Parathyroid adenoma (tissue), 2 donors: ENCODE measurements at regions not wholly inside any gene's neighbourhood (a gene's known extent, or its start where the extent isn't known, plus 50 kb on each side); places are given as distances from the start of the nearest gene placed in this dataset.

Source experiments
- H2AFZ ChIP-seq: fragments of 300-600 bp; sonication (generic); one replicate; pipeline ENCODE4 v1.7.0; 2017; ENCODE audit warnings: antibody characterized with exemption, mild to moderate bottlenecking
- H3K27ac ChIP-seq: fragments of 300-600 bp; sonication (generic); one replicate; pipeline ENCODE4 v1.7.0; 2017
- H3K27me3 ChIP-seq: fragments of 300-600 bp; sonication (generic); one replicate; pipeline ENCODE4 v1.7.0; 2017; ENCODE audit warnings: low read length; ENCODE audit not compliant: control insufficient read depth, insufficient read depth
- H3K36me3 ChIP-seq: fragments of 300-600 bp; sonication (generic); one replicate; pipeline ENCODE4 v1.7.0; 2017; ENCODE audit warnings: low read length; ENCODE audit not compliant: control insufficient read depth, insufficient read depth
- H3K4me1 ChIP-seq: fragments of 300-600 bp; sonication (generic); one replicate; pipeline ENCODE4 v1.7.0; 2017; ENCODE audit warnings: control low read depth
- H3K4me2 ChIP-seq: fragments of 300-600 bp; sonication (generic); one replicate; pipeline ENCODE4 v1.7.0; 2017; ENCODE audit warnings: low read length
- H3K4me3 ChIP-seq: fragments of 300-600 bp; sonication (generic); one replicate; pipeline ENCODE4 v1.7.0; 2017; ENCODE audit warnings: low read depth, low read length
- H3K79me2 ChIP-seq: fragments of 300-600 bp; sonication (generic); one replicate; pipeline ENCODE4 v1.7.0; 2017; ENCODE audit warnings: control low read depth
- H3K9ac ChIP-seq: fragments of 300-600 bp; sonication (generic); one replicate; pipeline ENCODE4 v1.7.0; 2017; ENCODE audit warnings: mild to moderate bottlenecking
- H3K9me3 ChIP-seq: fragments of 300-600 bp; sonication (generic); one replicate; pipeline ENCODE4 v1.7.0; 2017; ENCODE audit warnings: low read length; ENCODE audit not compliant: control insufficient read depth
- CTCF ChIP-seq: fragments of 300-600 bp; sonication (generic); IDR thresholded peaks from one replicate; pipeline ENCODE4 v1.7.0; 2017; ENCODE audit warnings: antibody characterized with exemption, mild to moderate bottlenecking
- donor health status: primary hyperparathyroidism.

GRCh38 chr1:216883518-216883917 lies 160.3 kb upstream of the ESRRG start:
- no peaks in the 10 kb centered on the region for H3K79me2 ChIP-seq
- H3K9ac ChIP-seq = no peak overlapping the region
- H3K27ac ChIP-seq = no peak overlapping the region
- H2AFZ ChIP-seq = no peak overlapping the region
- no peaks in the 10 kb centered on the region for H3K27me3 ChIP-seq
- H3K36me3 ChIP-seq = no peaks in the 10 kb centered on the region
- H3K4me3 ChIP-seq = no peak overlapping the region
- no peaks in the 10 kb centered on the region for H3K9me3 ChIP-seq
- no peak overlapping the region for H3K4me2 ChIP-seq
- H3K4me1 ChIP-seq = no peaks in the 10 kb centered on the region
- no peak for TF ChIP-seq CTCF

- TF ChIP-seq CTCF = no peak
- Histone ChIP-seq H3K4me2 (no peak overlapping the region), H3K9ac (no peak overlapping the region), H3K27me3 (no peaks in the 10 kb centered on the region), H2AFZ (no peak overlapping the region), H3K4me3 (no peak overlapping the region), H3K4me1 (no peaks in the 10 kb centered on the region), H3K79me2 (no peaks in the 10 kb centered on the region), H3K27ac (no peak overlapping the region), H3K9me3 (no peaks in the 10 kb centered on the region), H3K36me3 (no peaks in the 10 kb centered on the region)
These were observed 158.5 kb upstream of the ESRRG start for GRCh38 chr1:216881695-216882094.

- Histone ChIP-seq H3K4me3 (no peak overlapping the region), H3K4me2 (no peak overlapping the region), H3K27me3 (no peaks in the 10 kb centered on the region), H2AFZ (no peak overlapping the region), H3K79me2 (no peaks in the 10 kb centered on the region), H3K9me3 (no peaks in the 10 kb centered on the region), H3K36me3 (no peaks in the 10 kb centered on the region), H3K9ac (no peak overlapping the region), H3K27ac (no peak overlapping the region), H3K4me1 (no peaks in the 10 kb centered on the region)
- TF ChIP-seq CTCF = no peak
These were observed 143.5 kb upstream of the ESRRG start for GRCh38 chr1:216866714-216867113.

GRCh38 chr1:216855810-216856209 lies 132.6 kb upstream of the ESRRG start:
- Histone ChIP-seq H3K36me3 (no peaks in the 10 kb centered on the region), H3K27ac (no peak overlapping the region), H3K27me3 (no peaks in the 10 kb centered on the region), H3K9me3 (no peaks in the 10 kb centered on the region), H3K9ac (no peak overlapping the region), H3K4me2 (no peak overlapping the region), H3K79me2 (no peaks in the 10 kb centered on the region), H3K4me3 (no peak overlapping the region), H3K4me1 (no peaks in the 10 kb centered on the region), H2AFZ (no peak overlapping the region)
- TF ChIP-seq CTCF = no peak

DNA sequence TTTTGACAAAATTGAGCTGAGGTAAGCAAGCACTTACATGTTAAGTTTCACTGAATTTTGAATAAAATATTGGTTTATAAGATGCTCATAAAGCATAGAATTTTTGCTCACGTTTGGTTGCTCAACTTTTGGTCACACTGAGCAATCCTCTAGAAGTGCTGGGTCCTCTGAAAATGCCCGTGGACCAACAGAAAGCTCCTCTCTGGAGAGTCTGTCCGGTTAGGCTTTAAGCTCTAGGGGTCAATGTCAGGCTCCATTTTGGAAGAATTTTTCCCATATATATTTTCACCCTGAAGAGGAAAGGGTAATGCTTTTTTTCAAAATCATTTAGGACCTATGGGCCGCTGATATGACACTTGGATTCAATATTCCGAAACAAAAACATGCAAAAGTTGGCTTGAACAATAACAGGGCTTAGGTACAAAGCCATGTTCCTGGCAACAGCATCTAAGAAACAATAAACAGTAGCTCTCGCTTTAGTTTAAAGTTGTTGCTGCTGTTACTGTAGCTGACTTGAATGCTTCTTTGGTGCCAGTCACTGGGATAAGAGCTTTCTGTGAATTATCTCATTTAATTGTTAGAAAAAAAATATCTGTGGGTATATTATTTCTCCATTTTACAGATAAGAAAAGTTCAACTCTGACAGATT lies 131.7 kb upstream of the ESRRG start:
- Histone ChIP-seq H3K4me2 (no peak overlapping the region), H3K9ac (no peak overlapping the region), H3K4me1 (no peaks in the 10 kb centered on the region), H2AFZ (no peak overlapping the region), H3K4me3 (no peak overlapping the region), H3K79me2 (no peaks in the 10 kb centered on the region), H3K27ac (no peak overlapping the region), H3K27me3 (no peaks in the 10 kb centered on the region), H3K9me3 (no peaks in the 10 kb centered on the region), H3K36me3 (no peaks in the 10 kb centered on the region)
- no peak for TF ChIP-seq CTCF
